Activated CD8-positive, alpha-beta memory T cell treated with anti-CD3 and anti-CD28 coated beads, Interleukin-2, amount 10 ng/mL, durations not matched to agents 7 days and 5 days (primary cell): ENCODE measurements at regions not wholly inside any gene's neighbourhood (a gene's known extent, or its start where the extent isn't known, plus 50 kb on each side); places are given as distances from the start of the nearest gene placed in this dataset.

Experiments used
- ATAC-seq: fragments of 150-1000 bp; cut with Tn5 transposase; one replicate; pipeline ENCODE4 v1.10.0; 2021; ENCODE audit warnings: moderate library complexity
- CTCF ChIA-PET: fragments of 350-600 bp; sonication (Branson Sonifier 250); formaldehyde crosslinking; loops from one replicate; lab custom pipeline; 2021; ENCODE audit warnings: antibody characterized with exemption; lab: Charles Lee
- DNase-seq: peaks from one replicate; pipeline ENCODE4 v3.0.0-alpha.2; 2020
- H3K27ac Mint-ChIP-seq: one replicate; pipeline ENCODE4 v1.8.0; 2021; ENCODE audit warnings: mild to moderate bottlenecking, mixed read lengths
- H3K27me3 Mint-ChIP-seq: one replicate; pipeline ENCODE4 v1.8.0; 2021; ENCODE audit warnings: mixed read lengths
- H3K36me3 Mint-ChIP-seq: one replicate; pipeline ENCODE4 v1.8.0; 2021; ENCODE audit warnings: mild to moderate bottlenecking, mixed read lengths
- H3K4me1 Mint-ChIP-seq: one replicate; pipeline ENCODE4 v1.8.0; 2021; ENCODE audit warnings: mixed read lengths
- H3K4me3 Mint-ChIP-seq: one replicate; pipeline ENCODE4 v1.8.0; 2021; ENCODE audit warnings: mild to moderate bottlenecking, moderate library complexity, mixed read lengths
- H3K9me3 Mint-ChIP-seq: one replicate; pipeline ENCODE4 v1.8.0; 2022; ENCODE audit warnings: low read depth, mixed read lengths

GRCh38 chr9:87336407-87336806, 161.3 kb upstream of the DAPK1 start:
- H3K9me3 Mint-ChIP-seq: no peaks in the 10 kb centered on the region
- H3K27me3 Mint-ChIP-seq: peaks cover 23% of the 10 kb centered on the region
- ATAC-seq (no peak), DNase-seq (no peak)
- no peak overlapping the region for H3K4me3 Mint-ChIP-seq
- H3K27ac Mint-ChIP-seq: no peak overlapping the region
- no peaks in the 10 kb centered on the region for H3K36me3 Mint-ChIP-seq
- CTCF ChIA-PET: no interaction called here
- peaks cover 4% of the 10 kb centered on the region for H3K4me1 Mint-ChIP-seq

DNA sequence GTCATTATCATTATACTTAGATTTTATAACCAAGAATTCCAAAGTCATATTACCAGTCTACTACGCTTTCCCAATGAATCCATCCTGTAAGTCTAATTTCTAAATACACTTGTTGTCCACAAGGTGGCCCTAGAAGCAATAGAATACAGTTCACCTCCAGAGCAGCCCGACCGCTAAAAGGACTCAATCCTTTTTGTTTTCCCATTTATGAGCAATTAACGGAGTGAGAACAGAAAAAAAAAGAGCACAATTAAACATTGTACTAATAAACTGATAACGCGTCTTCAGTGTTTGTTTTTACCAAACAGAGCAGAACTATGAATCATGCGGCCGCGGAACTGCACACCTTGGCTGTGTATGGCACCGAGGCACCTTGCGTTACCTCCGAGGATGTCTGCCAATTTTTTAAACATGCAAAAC, 160.7 kb upstream of the DAPK1 start:
- Mint-ChIP-seq H3K27me3 (peaks cover 23% of the 10 kb centered on the region), H3K4me1 (peaks cover 4% of the 10 kb centered on the region), H3K4me3 (no peak overlapping the region), H3K36me3 (no peaks in the 10 kb centered on the region), H3K9me3 (no peaks in the 10 kb centered on the region), H3K27ac (no peak overlapping the region)
- CTCF ChIA-PET: interaction anchor here (0.7 to 1.2 kb wide), 3 partner anchors 9 to 12 kb away, joined by 3 to 4 read pairs (median 4); no protein-coding TSS in a partner anchor
- DNase-seq (no peak), ATAC-seq (no peak)

GRCh38 chr9:87337335-87338087, 160.2 kb upstream of the DAPK1 start:
- no peak for DNase-seq
- Mint-ChIP-seq H3K27ac (no peak overlapping the region), H3K36me3 (no peaks in the 10 kb centered on the region), H3K9me3 (no peaks in the 10 kb centered on the region), H3K27me3 (peaks cover 23% of the 10 kb centered on the region), H3K4me1 (peaks cover 4% of the 10 kb centered on the region), H3K4me3 (no peak overlapping the region)
- CTCF ChIA-PET: interaction anchor here (0.6 to 1.2 kb wide), 4 partner anchors 9 to 359 kb away, joined by 3 to 4 read pairs (median 4); no protein-coding TSS in a partner anchor
- ATAC-seq: no peak

DNA sequence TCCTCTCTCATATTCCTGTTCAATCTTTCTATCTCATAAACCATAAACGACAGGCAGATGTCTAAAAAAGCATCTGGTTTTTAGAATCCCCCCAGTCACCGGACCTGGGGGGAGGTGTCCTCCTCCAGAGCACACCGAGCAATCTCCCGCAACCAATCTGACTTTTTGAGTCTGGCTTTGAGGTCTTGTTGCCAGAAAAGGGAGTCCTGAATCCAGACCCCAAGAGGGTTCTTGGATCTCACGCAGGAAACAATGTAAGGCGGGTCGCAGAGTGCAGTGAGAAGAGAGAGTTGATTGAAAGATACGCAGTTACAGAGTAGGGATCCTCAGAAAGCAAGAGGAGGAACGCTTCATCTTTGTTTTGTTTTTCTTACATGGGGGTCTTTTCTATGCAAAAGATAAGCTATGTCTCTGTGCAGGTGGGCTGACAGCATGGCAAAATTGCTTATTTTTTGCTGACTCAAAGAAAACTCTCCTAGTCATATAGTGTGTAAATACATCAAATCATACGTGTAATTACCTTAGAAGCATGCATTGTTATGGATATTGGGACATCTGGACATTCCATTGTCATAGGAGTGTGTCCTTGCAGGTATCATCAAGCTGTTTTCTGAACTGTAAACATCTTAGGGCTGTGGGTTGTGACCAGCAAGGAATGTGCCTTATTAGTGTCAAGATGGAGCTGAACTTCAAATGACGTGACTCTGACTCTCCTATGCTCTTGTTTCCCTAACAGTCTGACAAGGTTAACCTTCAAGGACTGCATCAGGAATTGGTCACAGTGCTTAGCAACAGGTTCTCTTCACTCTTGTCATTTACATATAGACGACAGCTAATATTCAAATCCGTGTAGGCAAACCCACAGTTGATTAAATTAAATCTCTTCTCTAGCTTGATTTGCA, 159.3 kb upstream of the DAPK1 start:
- Mint-ChIP-seq H3K27me3 (peaks cover 23% of the 10 kb centered on the region), H3K27ac (no peak overlapping the region), H3K4me1 (peaks cover 4% of the 10 kb centered on the region), H3K36me3 (no peaks in the 10 kb centered on the region), H3K4me3 (no peak overlapping the region), H3K9me3 (no peaks in the 10 kb centered on the region)
- no peak for DNase-seq
- no peak for ATAC-seq
- CTCF ChIA-PET: interaction anchor here (0.6 to 1.2 kb wide), 3 partner anchors 8 to 359 kb away, joined by 3 to 4 read pairs (median 4); no protein-coding TSS in a partner anchor

- Mint-ChIP-seq H3K27me3 (peaks cover 23% of the 10 kb centered on the region), H3K27ac (no peak overlapping the region), H3K36me3 (no peaks in the 10 kb centered on the region), H3K4me3 (no peak overlapping the region), H3K4me1 (peaks cover 4% of the 10 kb centered on the region), H3K9me3 (no peaks in the 10 kb centered on the region)
- DNase-seq (no peak), ATAC-seq (no peak)
- CTCF ChIA-PET: no interaction called here
Measured at GRCh38 chr9:87340391-87340790, 157.3 kb upstream of the DAPK1 start.

DNA sequence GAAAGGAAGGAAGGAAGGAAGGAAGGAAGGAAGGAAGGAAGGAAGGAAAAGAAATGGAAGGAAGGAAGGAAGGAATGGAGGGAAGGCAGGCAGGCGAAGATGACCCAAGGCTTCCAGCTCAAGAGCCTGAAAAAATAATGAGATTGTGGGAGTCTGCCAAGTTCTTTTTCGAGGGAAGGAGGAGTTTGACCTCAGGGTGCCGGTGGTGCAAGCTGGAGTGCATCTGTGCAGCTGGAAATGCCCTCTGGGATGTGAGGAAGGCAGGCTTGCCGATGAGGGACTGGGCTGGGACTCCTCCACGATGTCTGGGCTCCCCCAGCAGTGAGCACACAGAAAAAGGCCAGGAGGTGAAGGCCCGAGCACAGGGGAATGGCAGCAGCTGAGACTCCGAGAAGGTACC, 154.9 kb upstream of the DAPK1 start:
- CTCF ChIA-PET: no interaction called here
- no peak overlapping the region for H3K4me3 Mint-ChIP-seq
- H3K36me3 Mint-ChIP-seq: no peaks in the 10 kb centered on the region
- no peaks in the 10 kb centered on the region for H3K4me1 Mint-ChIP-seq
- H3K9me3 Mint-ChIP-seq: no peaks in the 10 kb centered on the region
- DNase-seq: no peak
- peaks cover 14% of the 10 kb centered on the region for H3K27me3 Mint-ChIP-seq
- no peak for ATAC-seq
- no peak overlapping the region for H3K27ac Mint-ChIP-seq

DNA sequence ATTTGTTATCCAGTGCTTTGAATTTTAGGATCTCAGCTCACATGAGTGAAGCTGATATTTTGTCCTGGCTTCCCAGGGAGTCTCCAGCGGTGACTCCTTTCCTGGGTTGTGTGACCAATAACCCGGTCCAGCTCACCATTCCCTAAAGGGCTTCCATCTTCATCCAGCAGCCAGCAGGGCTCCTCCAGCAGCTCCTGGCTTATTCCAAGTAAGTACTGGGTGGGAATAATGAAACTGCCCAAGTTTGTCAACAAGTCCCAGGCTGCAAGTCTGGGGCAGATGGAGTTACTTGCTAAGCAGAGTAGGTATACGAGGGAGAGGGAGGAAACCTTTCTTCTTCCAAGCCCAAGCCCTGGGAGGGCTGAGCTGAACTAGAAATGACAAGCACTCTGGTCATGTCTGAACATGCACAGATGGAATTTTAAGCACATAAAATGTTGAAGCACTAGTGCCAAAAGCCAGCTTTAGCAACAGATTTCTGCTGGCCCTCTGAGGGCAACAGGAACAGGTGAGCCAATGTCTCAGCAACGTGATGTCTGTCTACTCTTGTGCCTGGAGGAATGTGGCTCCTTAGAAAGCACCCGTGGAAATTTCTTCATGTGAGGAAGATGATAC, 153.7 kb upstream of the DAPK1 start:
- Mint-ChIP-seq H3K27ac (no peak overlapping the region), H3K4me1 (no peaks in the 10 kb centered on the region), H3K27me3 (peaks cover 3% of the 10 kb centered on the region), H3K4me3 (no peak overlapping the region), H3K9me3 (no peaks in the 10 kb centered on the region), H3K36me3 (no peaks in the 10 kb centered on the region)
- ATAC-seq (no peak), DNase-seq (no peak)
- CTCF ChIA-PET: interaction anchor here (0.6 kb wide), 1 partner anchor 657 kb away, joined by 3 read pairs; no protein-coding TSS in a partner anchor

DNA sequence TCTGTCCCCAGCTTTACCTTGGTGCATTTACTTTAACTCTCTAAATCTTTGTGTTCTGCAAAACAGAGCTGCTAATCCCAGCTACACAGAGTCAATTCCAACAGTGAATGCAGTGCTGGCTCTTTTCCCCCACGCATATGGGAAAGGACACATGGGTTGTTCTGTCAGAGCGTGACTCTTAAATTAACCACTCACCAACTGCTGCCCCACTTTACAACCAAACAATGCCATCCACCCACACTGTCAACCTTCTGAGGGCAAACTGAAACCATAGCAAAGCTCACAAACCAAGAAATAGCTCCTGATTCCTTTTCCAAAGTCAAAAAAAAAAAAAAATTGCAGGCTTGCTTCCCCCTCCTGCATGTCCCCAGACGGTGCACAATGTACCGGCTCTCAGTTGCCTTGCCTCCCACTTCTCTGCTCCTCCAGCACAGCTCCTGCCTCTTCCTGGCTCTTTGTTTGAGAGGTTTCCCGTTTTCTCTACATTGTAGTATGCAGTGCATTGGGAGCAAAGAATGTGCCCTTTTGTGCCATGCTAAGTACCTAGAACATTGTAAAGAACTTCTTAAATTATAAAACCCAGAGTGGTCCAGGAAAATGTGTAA, 151.5 kb upstream of the DAPK1 start:
- DNase-seq (no peak), ATAC-seq (no peak)
- Mint-ChIP-seq H3K4me1 (no peaks in the 10 kb centered on the region), H3K4me3 (no peak overlapping the region), H3K9me3 (no peaks in the 10 kb centered on the region), H3K36me3 (no peaks in the 10 kb centered on the region), H3K27ac (no peak overlapping the region), H3K27me3 (no peaks in the 10 kb centered on the region)
- CTCF ChIA-PET: interaction anchor here (1.3 kb wide), 1 partner anchor 8 kb away, joined by 4 read pairs; no protein-coding TSS in a partner anchor

DNA sequence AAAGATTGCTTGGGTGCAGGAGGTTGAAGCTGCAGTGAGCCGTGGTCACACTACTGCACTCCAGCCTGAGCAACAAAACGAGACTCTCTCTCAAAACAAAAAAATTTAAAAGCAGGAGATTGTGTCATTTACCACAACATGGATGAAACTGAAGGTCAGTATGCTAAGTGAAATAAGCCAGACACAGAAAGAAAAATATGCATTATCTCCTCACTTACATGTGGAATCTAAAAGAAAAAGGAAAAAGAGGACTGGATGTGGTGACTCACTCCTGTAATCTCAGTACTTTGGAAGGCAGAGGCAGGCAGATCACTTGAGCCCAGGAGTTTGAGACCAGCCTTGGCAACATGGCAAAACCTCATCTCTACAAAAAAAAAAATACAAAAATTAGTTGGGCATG, 146.8 kb upstream of the DAPK1 start:
- DNase-seq: no peak
- no peak for ATAC-seq
- CTCF ChIA-PET: no interaction called here
- Mint-ChIP-seq H3K9me3 (no peaks in the 10 kb centered on the region), H3K27ac (no peak overlapping the region), H3K4me1 (no peaks in the 10 kb centered on the region), H3K36me3 (no peaks in the 10 kb centered on the region), H3K4me3 (no peak overlapping the region), H3K27me3 (no peaks in the 10 kb centered on the region)

DNA sequence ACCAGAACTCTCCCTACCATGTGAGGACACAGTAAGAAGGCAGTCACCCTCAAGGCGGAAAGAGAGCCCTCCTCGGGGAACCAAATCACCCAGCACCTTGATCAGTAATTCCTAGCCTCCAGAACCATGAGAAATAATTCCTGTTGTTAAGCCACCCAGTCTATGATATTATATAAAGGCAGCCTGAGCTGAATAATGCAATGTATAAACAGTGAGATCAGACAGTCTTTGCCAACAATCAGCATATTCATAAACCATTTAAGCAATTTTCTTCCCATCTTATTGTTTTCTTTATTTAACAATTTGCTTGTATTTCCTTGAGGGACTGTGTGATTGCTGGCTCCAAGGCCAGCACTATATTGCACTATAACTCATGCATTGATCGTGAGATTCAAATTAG, 144.4 kb upstream of the DAPK1 start:
- H3K9me3 Mint-ChIP-seq: no peaks in the 10 kb centered on the region
- no peak overlapping the region for H3K27ac Mint-ChIP-seq
- ATAC-seq: no peak
- CTCF ChIA-PET: no interaction called here
- H3K36me3 Mint-ChIP-seq: no peaks in the 10 kb centered on the region
- DNase-seq: no peak
- H3K4me1 Mint-ChIP-seq: no peaks in the 10 kb centered on the region
- H3K27me3 Mint-ChIP-seq: no peaks in the 10 kb centered on the region
- H3K4me3 Mint-ChIP-seq: no peak overlapping the region

GRCh38 chr9:87354147-87354546, 143.5 kb upstream of the DAPK1 start:
- Mint-ChIP-seq H3K4me1 (no peaks in the 10 kb centered on the region), H3K4me3 (no peak overlapping the region), H3K36me3 (no peaks in the 10 kb centered on the region), H3K9me3 (no peaks in the 10 kb centered on the region), H3K27me3 (no peaks in the 10 kb centered on the region), H3K27ac (no peak overlapping the region)
- no peak for ATAC-seq
- CTCF ChIA-PET: no interaction called here
- DNase-seq: no peak

- Mint-ChIP-seq H3K27me3 (peaks cover 8% of the 10 kb centered on the region), H3K4me1 (no peaks in the 10 kb centered on the region), H3K4me3 (no peak overlapping the region), H3K27ac (no peak overlapping the region), H3K9me3 (no peaks in the 10 kb centered on the region), H3K36me3 (no peaks in the 10 kb centered on the region)
- DNase-seq (no peak), ATAC-seq (no peak)
- CTCF ChIA-PET: no interaction called here
Measured at GRCh38 chr9:87357600-87357999, 140.1 kb upstream of the DAPK1 start.

DNA sequence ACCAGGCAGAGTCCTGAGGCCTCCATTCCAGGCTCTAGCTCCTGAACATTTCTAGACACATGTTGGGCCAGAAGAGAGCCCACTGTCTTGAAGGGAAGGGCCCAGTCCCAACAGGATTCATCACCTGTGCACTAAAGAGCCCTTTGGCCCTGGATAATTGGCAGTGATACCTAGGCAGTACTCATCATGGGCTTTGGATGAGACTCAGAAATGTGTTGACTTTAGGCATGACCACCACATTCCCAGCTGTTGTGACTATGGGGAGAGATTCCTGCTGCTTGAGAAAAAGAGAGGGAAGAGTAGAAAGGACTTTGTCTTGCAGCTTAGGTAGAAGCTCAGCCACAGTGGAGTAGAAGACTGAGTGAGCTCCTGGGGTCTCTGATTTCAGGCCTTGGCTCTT, 138.4 kb upstream of the DAPK1 start:
- Mint-ChIP-seq H3K36me3 (no peaks in the 10 kb centered on the region), H3K4me1 (no peaks in the 10 kb centered on the region), H3K27me3 (peaks cover 11% of the 10 kb centered on the region), H3K9me3 (no peaks in the 10 kb centered on the region), H3K27ac (no peak overlapping the region), H3K4me3 (no peak overlapping the region)
- CTCF ChIA-PET: no interaction called here
- ATAC-seq (no peak), DNase-seq (no peak)
